ENCODE measurements at regions not wholly inside any gene's neighbourhood (a gene's known extent, or its start where the extent isn't known, plus 50 kb on each side); places are given as distances from the start of the nearest gene placed in this dataset.
"Not testable (repeated sequence)": the region's sequence is repeated elsewhere in the genome, so short reads cannot be mapped to it uniquely, and the experiment has no call there.

- DNase-seq (ENCODE audit: low read depth), result no peak
- H3K27me3 ChIP-seq (ENCODE audit: control insufficient read depth, insufficient read depth, low read length), result no peaks in the 10 kb centered on the region
- no peaks in the 10 kb centered on the region for H3K36me3 ChIP-seq (ENCODE audit: control insufficient read depth, insufficient read depth, low read length)
- TF ChIP-seq CTCF (IDR thresholded peaks at IDR 0.05; ENCODE audit: insufficient read depth, low read length, poor library complexity, severe bottlenecking), result no peak
- no peak overlapping the region for H3K4me3 ChIP-seq (ENCODE audit: low read depth, low read length)
Measured at GRCh38 chr1:166395729-166396128, 228.9 kb upstream of the FAM78B start.

GRCh38 chr1:166409253-166410082 is 242.7 kb upstream of the FAM78B start:
- not testable (repeated sequence) for H3K27me3 ChIP-seq (ENCODE audit: control insufficient read depth, insufficient read depth, low read length); H3K4me3 ChIP-seq (ENCODE audit: low read depth, low read length); H3K36me3 ChIP-seq (ENCODE audit: control insufficient read depth, insufficient read depth, low read length); DNase-seq (ENCODE audit: low read depth)

- Histone ChIP-seq H3K27me3 (ENCODE audit: control insufficient read depth, insufficient read depth, low read length) (no peaks in the 10 kb centered on the region), H3K4me3 (ENCODE audit: low read depth, low read length) (no peak overlapping the region), H3K36me3 (ENCODE audit: control insufficient read depth, insufficient read depth, low read length) (no peaks in the 10 kb centered on the region)
- no peak for DNase-seq (ENCODE audit: low read depth)
- TF ChIP-seq CTCF (IDR thresholded peaks at IDR 0.05; ENCODE audit: insufficient read depth, low read length, poor library complexity, severe bottlenecking), result no peak
Measured at GRCh38 chr1:166410083-166410385, 243.2 kb upstream of the FAM78B start.

GRCh38 chr1:166416831-166417230 is 250.0 kb upstream of the FAM78B start:
- not testable (repeated sequence) for H3K27me3 ChIP-seq (ENCODE audit: control insufficient read depth, insufficient read depth, low read length); H3K4me3 ChIP-seq (ENCODE audit: low read depth, low read length); DNase-seq (ENCODE audit: low read depth); H3K36me3 ChIP-seq (ENCODE audit: control insufficient read depth, insufficient read depth, low read length)

GRCh38 chr1:166418344-166418933 is 251.6 kb upstream of the FAM78B start:
- no peak for DNase-seq (ENCODE audit: low read depth)
- H3K4me3 ChIP-seq (ENCODE audit: low read depth, low read length), result no peak overlapping the region
- H3K36me3 ChIP-seq (ENCODE audit: control insufficient read depth, insufficient read depth, low read length), result no peaks in the 10 kb centered on the region
- H3K27me3 ChIP-seq (ENCODE audit: control insufficient read depth, insufficient read depth, low read length), result no peaks in the 10 kb centered on the region
- no peak for TF ChIP-seq CTCF (IDR thresholded peaks at IDR 0.05; ENCODE audit: insufficient read depth, low read length, poor library complexity, severe bottlenecking)

- H3K4me3 ChIP-seq (ENCODE audit: low read depth, low read length); DNase-seq (ENCODE audit: low read depth); H3K36me3 ChIP-seq (ENCODE audit: control insufficient read depth, insufficient read depth, low read length): not testable (repeated sequence)
Measured at GRCh38 chr1:166422586-166422985, 255.8 kb upstream of the FAM78B start.

GRCh38 chr1:166432655-166433054 is 265.9 kb upstream of the FAM78B start:
- no peak for DNase-seq (ENCODE audit: low read depth)
- no peaks in the 10 kb centered on the region for H3K36me3 ChIP-seq (ENCODE audit: control insufficient read depth, insufficient read depth, low read length)
- TF ChIP-seq CTCF (IDR thresholded peaks at IDR 0.05; ENCODE audit: insufficient read depth, low read length, poor library complexity, severe bottlenecking), result no peak

More at GRCh38 chr1:166422586-166422985, 255.8 kb upstream of the FAM78B start:
- not testable (repeated sequence) for H3K27me3 ChIP-seq (ENCODE audit: control insufficient read depth, insufficient read depth, low read length)

More at GRCh38 chr1:166432655-166433054, 265.9 kb upstream of the FAM78B start:
- Histone ChIP-seq H3K4me3 (ENCODE audit: low read depth, low read length) (no peak overlapping the region), H3K27me3 (ENCODE audit: control insufficient read depth, insufficient read depth, low read length) (no peaks in the 10 kb centered on the region)
